Endodermal cell (in vitro differentiated cells): ENCODE measurements at regions not wholly inside any gene's neighbourhood (a gene's known extent, or its start where the extent isn't known, plus 50 kb on each side); places are given as distances from the start of the nearest gene placed in this dataset.
A peak's percentile ranks its signal among the peaks of the same experiment; 100 is the strongest.

Experiments
- DNase-seq: peaks from one replicate; pipeline ENCODE4 v3.0.0-alpha.2; 2017
- H3K27ac ChIP-seq: 2 replicates; pipeline ENCODE4 v1.5.1; 2013; ENCODE audit warnings: mild to moderate bottlenecking, low read depth, low read length, moderate library complexity
- H3K27me3 ChIP-seq: 2 replicates; pipeline ENCODE4 v1.6.1; 2013; ENCODE audit warnings: mild to moderate bottlenecking, low read length, moderate library complexity; ENCODE audit not compliant: insufficient read depth, control insufficient read depth, poor library complexity, severe bottlenecking
- H3K36me3 ChIP-seq: 2 replicates; pipeline ENCODE4 v1.7.0; 2013; ENCODE audit warnings: mild to moderate bottlenecking, low read length, moderate library complexity; ENCODE audit not compliant: control insufficient read depth, insufficient read depth
- H3K4me1 ChIP-seq: one replicate; pipeline ENCODE4 v1.7.0; 2013; ENCODE audit warnings: low read length; ENCODE audit not compliant: control insufficient read depth, insufficient read depth
- H3K4me3 ChIP-seq: 2 replicates; pipeline ENCODE4 v1.5.1; 2013; ENCODE audit warnings: mild to moderate bottlenecking, low read length, moderate library complexity
- H3K9ac ChIP-seq: 2 replicates; pipeline ENCODE4 v1.6.1; 2013; ENCODE audit warnings: mild to moderate bottlenecking, low read length, moderate library complexity; ENCODE audit not compliant: poor library complexity, severe bottlenecking; ENCODE audit errors: extremely low read depth
- H3K9me3 ChIP-seq: 2 replicates; pipeline ENCODE4 v1.6.1; 2013; ENCODE audit warnings: mild to moderate bottlenecking, low read length, moderate library complexity; ENCODE audit not compliant: control insufficient read depth
- H3K27ac Mint-ChIP-seq: 2 replicates; pipeline ENCODE4 v1.8.0; 2020; ENCODE audit warnings: mixed read lengths
- H3K27me3 Mint-ChIP-seq: 2 replicates; pipeline ENCODE4 v1.8.0; 2021; ENCODE audit warnings: mild to moderate bottlenecking, mixed read lengths; ENCODE audit not compliant: insufficient read depth
- H3K36me3 Mint-ChIP-seq: 2 replicates; pipeline ENCODE4 v1.8.0; 2020; ENCODE audit warnings: low read depth, mixed read lengths
- H3K4me1 Mint-ChIP-seq: 2 replicates; pipeline ENCODE4 v1.8.0; 2020; ENCODE audit warnings: mixed read lengths
- H3K4me3 Mint-ChIP-seq: 2 replicates; pipeline ENCODE4 v1.8.0; 2020; ENCODE audit warnings: mild to moderate bottlenecking, moderate library complexity, mixed read lengths
- H3K9me3 Mint-ChIP-seq: 2 replicates; pipeline ENCODE4 v1.8.0; 2020; ENCODE audit warnings: mild to moderate bottlenecking, mixed read lengths
- WGBS, 2 experiments: methylation state at CpG; one replicate each; pipeline versions ENCODE4 v1.1.5 to v1.1.7; 2013; ENCODE audit warnings: missing lambda C conversion rate in 2 of 2, mixed read lengths in 1 of 2; ENCODE audit not compliant: insufficient coverage in 1 of 2, insufficient read length in 1 of 2; 5-methylcytosine and 5-hydroxymethylcytosine counted together
- TF ChIP-seq, protein P1 (sequence below): fragments of 200-600 bp; sonication (generic); conservative IDR thresholded peaks from 2 replicates; pipeline ENCODE4 v1.5.0; 2021; ENCODE audit warnings: antibody characterized with exemption, mild to moderate bottlenecking

DNA sequence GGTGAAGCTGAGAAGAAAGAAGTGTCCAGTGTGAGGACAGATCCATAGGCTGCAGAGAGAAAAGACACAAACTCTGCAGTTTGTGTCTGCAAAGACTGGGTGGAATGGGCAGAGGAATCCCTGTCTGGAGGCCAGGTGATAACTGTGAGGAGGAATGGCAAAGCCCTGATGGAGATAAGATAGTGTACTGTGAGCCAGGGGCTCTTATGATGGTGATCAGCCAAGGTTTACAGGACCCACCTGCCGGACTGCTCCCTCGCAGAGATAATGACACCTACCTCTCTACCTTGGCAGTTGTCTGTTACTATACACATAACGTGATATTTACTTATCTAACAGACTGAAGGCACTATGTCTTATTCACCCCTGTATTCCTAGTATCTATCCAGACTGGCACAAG is 92.6 kb upstream of the ASIC2 start:
- Mint-ChIP-seq H3K36me3 (no peaks in the 10 kb centered on the region), H3K27ac (no peak overlapping the region), H3K27me3 (no peaks in the 10 kb centered on the region), H3K4me1 (peaks cover 27% of the 10 kb centered on the region), H3K9me3 (no peaks in the 10 kb centered on the region), H3K4me3 (no peak overlapping the region)
- no peak for DNase-seq
- no peaks in the 10 kb centered on the region for H3K36me3 ChIP-seq
- peaks cover 11% of the 10 kb centered on the region for H3K4me1 ChIP-seq
- no peak overlapping the region for H3K9ac ChIP-seq
- no peaks in the 10 kb centered on the region for H3K9me3 ChIP-seq
- TF ChIP-seq, protein P1, sequence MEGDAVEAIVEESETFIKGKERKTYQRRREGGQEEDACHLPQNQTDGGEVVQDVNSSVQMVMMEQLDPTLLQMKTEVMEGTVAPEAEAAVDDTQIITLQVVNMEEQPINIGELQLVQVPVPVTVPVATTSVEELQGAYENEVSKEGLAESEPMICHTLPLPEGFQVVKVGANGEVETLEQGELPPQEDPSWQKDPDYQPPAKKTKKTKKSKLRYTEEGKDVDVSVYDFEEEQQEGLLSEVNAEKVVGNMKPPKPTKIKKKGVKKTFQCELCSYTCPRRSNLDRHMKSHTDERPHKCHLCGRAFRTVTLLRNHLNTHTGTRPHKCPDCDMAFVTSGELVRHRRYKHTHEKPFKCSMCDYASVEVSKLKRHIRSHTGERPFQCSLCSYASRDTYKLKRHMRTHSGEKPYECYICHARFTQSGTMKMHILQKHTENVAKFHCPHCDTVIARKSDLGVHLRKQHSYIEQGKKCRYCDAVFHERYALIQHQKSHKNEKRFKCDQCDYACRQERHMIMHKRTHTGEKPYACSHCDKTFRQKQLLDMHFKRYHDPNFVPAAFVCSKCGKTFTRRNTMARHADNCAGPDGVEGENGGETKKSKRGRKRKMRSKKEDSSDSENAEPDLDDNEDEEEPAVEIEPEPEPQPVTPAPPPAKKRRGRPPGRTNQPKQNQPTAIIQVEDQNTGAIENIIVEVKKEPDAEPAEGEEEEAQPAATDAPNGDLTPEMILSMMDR, result no peak
- H3K27me3 ChIP-seq, result no peaks in the 10 kb centered on the region
- peak overlapping the region; percentile 64 for H3K4me3 ChIP-seq
- H3K27ac ChIP-seq, result no peak overlapping the region
- 79 to 88% methylated on average over 3 of the region's 3 CpGs for WGBS, 2 experiments

DNA sequence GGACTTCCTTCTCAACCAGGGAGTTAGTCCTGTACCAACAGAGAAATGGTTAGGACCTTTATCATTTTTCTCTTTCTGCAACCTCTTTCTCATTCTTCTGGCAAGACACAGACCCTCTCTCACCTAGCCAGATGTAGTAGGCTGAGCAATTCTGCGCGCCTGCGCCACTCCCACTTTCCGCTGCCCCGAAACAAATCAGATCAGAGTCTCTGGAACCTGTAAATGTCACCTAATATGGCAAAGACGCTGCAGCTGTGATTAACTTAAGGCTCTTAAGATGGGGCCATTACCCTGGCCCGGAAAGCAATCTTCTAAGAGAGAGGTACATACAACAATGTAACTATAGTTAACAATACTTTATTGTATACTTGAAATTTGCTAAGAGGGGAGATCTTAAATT is 94.3 kb upstream of the ASIC2 start:
- no peak overlapping the region for H3K9ac ChIP-seq
- no peaks in the 10 kb centered on the region for H3K9me3 Mint-ChIP-seq

DNA sequence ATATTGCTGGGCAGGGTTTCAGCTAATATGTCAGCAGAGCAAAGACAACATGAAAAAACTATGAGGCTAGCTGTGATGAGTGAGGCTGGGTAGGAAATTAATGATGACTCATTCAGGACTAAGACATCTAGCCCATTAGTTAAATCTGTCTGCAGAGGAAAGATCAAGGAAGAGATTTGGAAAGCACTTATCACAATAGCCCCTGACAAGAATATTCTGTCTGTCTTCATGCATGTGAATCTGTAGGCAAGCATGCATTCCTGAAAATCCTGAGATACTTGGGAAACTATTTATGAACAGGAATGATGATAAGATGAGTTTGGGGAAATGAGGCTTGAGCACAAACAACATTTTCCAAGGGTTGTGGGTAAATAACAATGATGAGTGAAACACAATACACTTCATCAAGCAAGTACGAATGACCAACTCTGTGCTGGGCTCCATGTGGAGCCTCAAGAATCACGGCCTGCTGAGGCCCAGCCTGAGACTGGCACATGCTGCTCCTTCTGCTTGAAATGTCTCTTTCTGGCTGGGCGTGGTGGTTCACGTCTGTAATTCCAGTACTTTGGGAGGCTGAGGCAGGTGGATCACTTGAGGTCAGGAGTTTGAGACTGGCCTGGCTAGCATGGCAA is 96.5 kb upstream of the ASIC2 start:
- no peaks in the 10 kb centered on the region for H3K36me3 Mint-ChIP-seq
- Histone ChIP-seq H3K9ac (no peak overlapping the region), H3K27me3 (no peaks in the 10 kb centered on the region), H3K4me3 (no peak overlapping the region), H3K4me1 (peaks cover 8% of the 10 kb centered on the region), H3K27ac (no peak overlapping the region), H3K36me3 (no peaks in the 10 kb centered on the region), H3K9me3 (no peaks in the 10 kb centered on the region)
- H3K4me3 Mint-ChIP-seq, result no peak overlapping the region
- 85 to 91% methylated on average over 4 of the region's 4 CpGs for WGBS, 2 experiments
- TF ChIP-seq, protein P1, result no peak
- H3K4me1 Mint-ChIP-seq, result peaks cover 16% of the 10 kb centered on the region
- peak; percentile 55 for DNase-seq
- no peaks in the 10 kb centered on the region for H3K9me3 Mint-ChIP-seq
- no peak overlapping the region for H3K27ac Mint-ChIP-seq
- peaks cover 2% of the 10 kb centered on the region for H3K27me3 Mint-ChIP-seq

More for the DNA sequence above, 94.3 kb upstream of the ASIC2 start:
- H3K9me3 ChIP-seq, result no peaks in the 10 kb centered on the region
- no peak for DNase-seq
- H3K36me3 Mint-ChIP-seq, result no peaks in the 10 kb centered on the region
- TF ChIP-seq, protein P1, result no peak
- peaks cover 19% of the 10 kb centered on the region for H3K4me1 Mint-ChIP-seq
- H3K4me3 ChIP-seq, result no peak overlapping the region
- peaks cover 8% of the 10 kb centered on the region for H3K4me1 ChIP-seq
- H3K36me3 ChIP-seq, result no peaks in the 10 kb centered on the region
- H3K27ac Mint-ChIP-seq, result no peak overlapping the region
- no peak overlapping the region for H3K27ac ChIP-seq
- H3K27me3 ChIP-seq, result no peaks in the 10 kb centered on the region
- H3K4me3 Mint-ChIP-seq, result no peak overlapping the region
- 92 to 99% methylated on average over 5 to 7 of the region's 7 CpGs for whole genome bisulfite sequencing, 2 experiments
- no peaks in the 10 kb centered on the region for H3K27me3 Mint-ChIP-seq
